Thyroid gland (tissue), 4 donors: ENCODE measurements at regions not wholly inside any gene's neighbourhood (a gene's known extent, or its start where the extent isn't known, plus 50 kb on each side); places are given as distances from the start of the nearest gene placed in this dataset.

Source experiments
- DNase-seq, 2 donors: peaks; one replicate each; pipeline ENCODE4 v3.0.0-alpha.2; 2019
- H3K27ac ChIP-seq, 3 donors: fragments of 200-600 bp; sonication (generic); 1 replicate in 2 of 3; 2 replicates in 1 of 3; pipeline ENCODE4 v1.5.1; 2016 to 2019; ENCODE audit warnings: mild to moderate bottlenecking in 1 of 3, moderate library complexity in 1 of 3
- H3K27me3 ChIP-seq: fragments of 200-600 bp; sonication (generic); one replicate; pipeline ENCODE4 v1.5.1; 2019
- H3K36me3 ChIP-seq, 2 donors: fragments of 200-600 bp; sonication (generic); one replicate each; pipeline ENCODE4 v1.5.1; 2016 to 2019
- H3K4me1 ChIP-seq, 2 donors: fragments of 200-600 bp; sonication (generic); one replicate each; pipeline ENCODE4 v1.5.1; 2017 to 2019
- H3K4me3 ChIP-seq, 3 donors: fragments of 200-600 bp; sonication (generic); replicated peaks in 1 of 3; 1 replicate in 2 of 3; 2 replicates in 1 of 3; pipeline ENCODE4 v1.5.1; 2016; ENCODE audit warnings: mild to moderate bottlenecking in 1 of 3
- H3K9me3 ChIP-seq: fragments of 200-600 bp; sonication (generic); one replicate; pipeline ENCODE4 v1.5.1; 2017
- CTCF ChIP-seq, 6 experiments: fragments of 200-600 bp in 3 of 6; fragments of 450-650 bp in 3 of 6; sonication (generic) in 3 of 6; IDR thresholded peaks; one replicate each; pipeline ENCODE4 v1.5.1; 2016 to 2019; ENCODE audit warnings: antibody characterized with exemption in 6 of 6, mild to moderate bottlenecking in 2 of 6, inconsistent platforms in 1 of 6, moderate library complexity in 1 of 6
- POLR2A ChIP-seq, 2 donors: fragments of 450-650 bp; IDR thresholded peaks; one replicate each; pipeline ENCODE4 v1.6.1; 2017; ENCODE audit warnings: antibody characterized with exemption in 2 of 2, mild to moderate bottlenecking in 2 of 2, moderate library complexity in 1 of 2
- WGBS, 2 donors: methylation state at CpG; one replicate each; pipeline ENCODE4 v1.1.5; 2017; 5-methylcytosine and 5-hydroxymethylcytosine counted together
- intact Hi-C: fragments of 100-400 bp; cut with DNase I; formaldehyde crosslinking; loops from one replicate; pipeline ENCODE4 v1.15.1; 2023

- Histone ChIP-seq H3K9me3 (no peaks in the 10 kb centered on the region), H3K27me3 (no peaks in the 10 kb centered on the region), H3K4me1 (no peaks in the 10 kb centered on the region), H3K36me3 (no peaks in the 10 kb centered on the region), H3K4me3 (no peak overlapping the region), H3K27ac (no peak overlapping the region)
- intact Hi-C loops: no loop called here
- no peak for DNase-seq
- TF ChIP-seq CTCF (IDR thresholded peaks at IDR 0.05) (no peak), POLR2A (IDR thresholded peaks at IDR 0.05) (no peak)
- WGBS, 2 donors: 77 to 94% methylated on average over 5 of the region's 5 CpGs
These were observed 108.6 kb downstream of the MAB21L3 start for GRCh38 chr1:116219651-116220434.

- TF ChIP-seq CTCF (IDR thresholded peaks at IDR 0.05): no peak
- TF ChIP-seq POLR2A (IDR thresholded peaks at IDR 0.05): no peak
- Histone ChIP-seq H3K27ac (no peak overlapping the region), H3K9me3 (no peaks in the 10 kb centered on the region), H3K4me3 (no peak overlapping the region), H3K4me1 (peaks cover 0 to 5% of the 10 kb centered on the region in 2 donors), H3K36me3 (no peaks in the 10 kb centered on the region), H3K27me3 (no peaks in the 10 kb centered on the region)
- 71 to 84% methylated on average over 2 of the region's 2 CpGs for WGBS, 2 donors
- no peak for DNase-seq
- intact Hi-C loops: no loop called here
These were observed 112.9 kb downstream of the MAB21L3 start for GRCh38 chr1:116224111-116224510.

- Histone ChIP-seq H3K4me1 (peaks cover 0 to 5% of the 10 kb centered on the region in 2 donors), H3K36me3 (no peaks in the 10 kb centered on the region), H3K4me3 (no peak overlapping the region), H3K27ac (no peak overlapping the region), H3K9me3 (no peaks in the 10 kb centered on the region), H3K27me3 (no peaks in the 10 kb centered on the region)
- WGBS, 2 donors: 84 to 93% methylated on average over 4 of the region's 4 CpGs
- TF ChIP-seq CTCF (IDR thresholded peaks at IDR 0.05) (no peak), POLR2A (IDR thresholded peaks at IDR 0.05) (no peak)
- DNase-seq: no peak
- intact Hi-C loops: no loop called here
These were observed 113.4 kb downstream of the MAB21L3 start for GRCh38 chr1:116224561-116224960.

GRCh38 chr1:116226017-116226416, 114.8 kb downstream of the MAB21L3 start:
- H3K4me1 ChIP-seq: peaks cover 0 to 5% of the 10 kb centered on the region in 2 donors
- no peaks in the 10 kb centered on the region for H3K27me3 ChIP-seq
- no peak overlapping the region for H3K27ac ChIP-seq
- H3K36me3 ChIP-seq: no peaks in the 10 kb centered on the region
- DNase-seq: no peak
- H3K9me3 ChIP-seq: no peaks in the 10 kb centered on the region
- intact Hi-C loops: loop anchor here (5.0 kb wide), 1 partner anchor 256 kb away; no protein-coding TSS in a partner anchor
- no peak for TF ChIP-seq CTCF (IDR thresholded peaks at IDR 0.05)
- no peak for TF ChIP-seq POLR2A (IDR thresholded peaks at IDR 0.05)
- 86 to 93% methylated on average over 1 of the region's 1 CpG for WGBS, 2 donors
- H3K4me3 ChIP-seq: no peak overlapping the region

GRCh38 chr1:116228511-116228910, 117.3 kb downstream of the MAB21L3 start:
- no peak for DNase-seq
- no peak overlapping the region for H3K27ac ChIP-seq
- TF ChIP-seq POLR2A (IDR thresholded peaks at IDR 0.05) (no peak), CTCF (IDR thresholded peaks at IDR 0.05) (no peak)
- no peaks in the 10 kb centered on the region for H3K36me3 ChIP-seq
- 92 to 94% methylated on average over 2 of the region's 2 CpGs for WGBS, 2 donors
- H3K27me3 ChIP-seq: no peaks in the 10 kb centered on the region
- intact Hi-C loops: loop anchor here (5.0 kb wide), 1 partner anchor 254 kb away; no protein-coding TSS in a partner anchor
- H3K4me1 ChIP-seq: peaks cover 8 to 22% of the 10 kb centered on the region in 2 donors
- no peak overlapping the region for H3K4me3 ChIP-seq
- no peaks in the 10 kb centered on the region for H3K9me3 ChIP-seq
